ENCODE measurements at regions not wholly inside any gene's neighbourhood (a gene's known extent, or its start where the extent isn't known, plus 50 kb on each side); places are given as distances from the start of the nearest gene placed in this dataset.

GRCh38 chr6:120055071-120055470 is 705.5 kb upstream of the MAN1A1 start:
- no peak for DNase-seq

GRCh38 chr6:120039664-120040063 is 690.1 kb upstream of the MAN1A1 start:
- DNase-seq, result no peak

GRCh38 chr6:120031837-120032236 is 682.3 kb upstream of the MAN1A1 start:
- DNase-seq, result no peak

GRCh38 chr6:120026791-120027190 is 677.2 kb upstream of the MAN1A1 start:
- no peak for DNase-seq

GRCh38 chr6:120010075-120010474 is 660.5 kb upstream of the MAN1A1 start:
- no peak for DNase-seq

- no peak for DNase-seq
Measured at GRCh38 chr6:120005292-120005976, 655.9 kb upstream of the MAN1A1 start.

GRCh38 chr6:119986934-119987549 is 637.5 kb upstream of the MAN1A1 start:
- no peak for DNase-seq

GRCh38 chr6:119985952-119986736 is 636.6 kb upstream of the MAN1A1 start:
- DNase-seq, result peak in 1 of 2 donors; percentile 59

GRCh38 chr6:119980802-119981201 is 631.2 kb upstream of the MAN1A1 start:
- DNase-seq, result no peak

- DNase-seq, result no peak
Measured at GRCh38 chr6:119979862-119980261, 630.3 kb upstream of the MAN1A1 start.

- DNase-seq, result peak in 1 of 2 donors; percentile 13
Measured at GRCh38 chr6:119978274-119978889, 628.8 kb upstream of the MAN1A1 start.

- no peak for DNase-seq
Measured at GRCh38 chr6:119974430-119975159, 625.0 kb upstream of the MAN1A1 start.

GRCh38 chr6:119966484-119966883 is 616.9 kb upstream of the MAN1A1 start:
- no peak for DNase-seq

GRCh38 chr6:119965900-119966299 is 616.3 kb upstream of the MAN1A1 start:
- DNase-seq, result no peak

GRCh38 chr6:119965008-119965407 is 615.4 kb upstream of the MAN1A1 start:
- no peak for DNase-seq

- DNase-seq, result no peak
Measured at GRCh38 chr6:119962505-119962904, 612.9 kb upstream of the MAN1A1 start.

GRCh38 chr6:119961450-119961849 is 611.9 kb upstream of the MAN1A1 start:
- no peak for DNase-seq

- no peak for DNase-seq
Measured at GRCh38 chr6:119960456-119960855, 610.9 kb upstream of the MAN1A1 start.

GRCh38 chr6:119960036-119960435 is 610.5 kb upstream of the MAN1A1 start:
- DNase-seq, result no peak

- DNase-seq, result no peak
Measured at GRCh38 chr6:119957195-119957594, 607.6 kb upstream of the MAN1A1 start.

GRCh38 chr6:119952696-119953095 is 603.1 kb upstream of the MAN1A1 start:
- no peak for DNase-seq

- no peak for DNase-seq
Measured at GRCh38 chr6:119950681-119951080, 601.1 kb upstream of the MAN1A1 start.

Data from bone marrow (tissue), 2 donors.